ENCODE measurements at regions not wholly inside any gene's neighbourhood (a gene's known extent, or its start where the extent isn't known, plus 50 kb on each side); places are given as distances from the start of the nearest gene placed in this dataset.
"Not testable (repeated sequence)": the region's sequence is repeated elsewhere in the genome, so short reads cannot be mapped to it uniquely, and the experiment has no call there.

DNA sequence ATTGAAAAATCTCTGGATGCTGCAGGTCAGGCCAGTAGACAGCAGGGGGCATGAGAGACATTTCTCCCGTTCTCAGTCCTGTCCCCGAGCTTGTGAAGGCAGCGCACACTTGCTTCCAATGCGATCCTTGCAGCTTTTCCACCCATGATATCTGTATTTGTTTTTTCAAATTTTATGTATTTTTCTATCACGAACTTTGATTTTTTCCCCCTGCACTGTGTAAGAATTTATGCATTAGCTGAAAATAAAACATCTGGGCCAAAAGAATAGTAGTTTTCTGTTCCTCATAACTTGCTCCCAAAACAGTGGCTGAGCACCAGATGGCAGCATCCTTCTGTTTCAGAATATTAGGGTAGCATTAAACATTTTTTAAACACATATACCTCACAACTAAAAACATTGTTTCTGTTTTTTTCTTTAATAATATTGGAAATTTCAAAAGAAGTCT, 90.9 kb upstream of the PABPC3 start:
- peak overlapping the region in 1 of 2 donors; percentile 26 for H3K4me3 Mint-ChIP-seq

DNA sequence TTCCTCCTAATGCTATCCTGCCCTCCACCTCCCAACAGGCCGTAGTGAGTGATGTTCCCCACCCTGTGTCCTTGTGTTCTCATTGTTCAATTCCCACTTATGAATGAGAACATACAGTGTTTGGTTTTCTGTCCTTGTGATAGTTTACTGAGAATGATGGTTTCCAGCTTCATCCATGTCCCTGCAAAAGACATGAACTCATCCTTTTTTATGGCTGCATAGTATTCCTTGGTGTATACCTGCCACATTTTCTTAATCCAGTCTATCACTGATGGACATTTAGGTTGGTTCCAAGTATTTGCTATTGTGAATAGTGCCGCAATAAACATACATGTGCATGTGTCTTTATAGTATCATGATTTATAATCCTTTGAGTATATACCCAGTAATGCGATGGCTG, 88.5 kb upstream of the PABPC3 start:
- not testable (repeated sequence) for H3K9me3 Mint-ChIP-seq; H3K4me1 Mint-ChIP-seq; H3K36me3 Mint-ChIP-seq; ATAC-seq (replicated peaks); H3K4me3 Mint-ChIP-seq; H3K27ac Mint-ChIP-seq; DNase-seq
- H3K27me3 Mint-ChIP-seq: peaks cover 27 to 57% of the 10 kb centered on the region in 2 donors

More for the DNA sequence above, 90.9 kb upstream of the PABPC3 start:
- not testable (repeated sequence) for H3K4me1 Mint-ChIP-seq, H3K9me3 Mint-ChIP-seq, H3K36me3 Mint-ChIP-seq, H3K27ac Mint-ChIP-seq, DNase-seq
- peaks cover 33 to 57% of the 10 kb centered on the region in 2 donors for H3K27me3 Mint-ChIP-seq
- ATAC-seq (replicated peaks): peak; percentile 82

DNA sequence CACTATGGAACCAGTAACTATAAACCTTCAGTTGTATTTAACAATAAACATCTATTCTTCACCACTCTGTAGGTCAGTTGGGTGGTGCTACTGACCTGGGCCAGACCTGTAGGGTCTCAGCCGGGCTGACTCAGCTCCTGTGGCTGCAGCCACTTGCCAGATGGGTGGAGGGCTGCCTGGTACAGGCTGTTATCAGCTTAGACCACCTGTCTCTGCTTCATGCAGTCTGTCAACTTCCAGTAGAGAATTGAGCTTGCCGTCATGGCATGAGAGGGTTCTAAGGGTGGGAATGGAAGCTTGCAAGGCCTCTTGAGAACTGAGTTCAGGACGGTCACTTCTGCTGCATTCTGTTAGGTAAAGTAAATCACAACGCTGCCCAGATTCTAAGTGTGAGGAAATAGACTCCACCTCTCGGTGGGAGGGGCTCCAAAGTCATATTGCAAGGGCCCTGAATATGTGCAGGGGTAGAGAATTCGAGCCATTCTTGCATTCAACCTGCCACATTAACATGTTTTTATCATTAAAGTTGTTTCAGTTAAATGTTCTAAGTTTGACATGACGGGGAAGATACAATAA, 81.5 kb upstream of the PABPC3 start:
- ATAC-seq (replicated peaks); H3K36me3 Mint-ChIP-seq; H3K9me3 Mint-ChIP-seq; DNase-seq; H3K4me3 Mint-ChIP-seq; H3K27ac Mint-ChIP-seq: not testable (repeated sequence)
- H3K27me3 Mint-ChIP-seq: peaks cover 26 to 50% of the 10 kb centered on the region in 2 donors
- H3K4me1 Mint-ChIP-seq: peaks cover 10 to 19% of the 10 kb centered on the region in 2 donors

DNA sequence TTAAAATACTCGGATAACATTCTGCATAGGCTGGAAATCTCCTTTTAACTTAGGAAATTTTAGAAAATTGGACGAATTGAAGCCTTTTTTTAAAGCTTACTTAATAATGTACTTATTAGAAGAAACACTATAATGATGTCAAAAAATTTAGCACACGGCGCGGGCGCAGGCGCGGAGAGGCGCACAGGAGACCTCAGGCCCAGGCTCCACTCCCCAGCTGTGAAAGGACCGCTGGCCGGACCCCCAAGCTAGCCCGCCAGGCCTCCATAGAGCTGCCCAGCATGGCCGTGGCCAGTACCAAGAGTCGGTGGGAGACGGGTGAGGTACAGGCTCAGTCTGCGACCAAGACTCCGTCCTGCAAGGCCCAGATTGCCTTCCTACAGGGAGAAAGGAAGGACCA, 78.8 kb upstream of the PABPC3 start:
- peaks cover 10 to 19% of the 10 kb centered on the region in 2 donors for H3K4me1 Mint-ChIP-seq
- H3K36me3 Mint-ChIP-seq; DNase-seq; H3K9me3 Mint-ChIP-seq; ATAC-seq (replicated peaks); H3K27ac Mint-ChIP-seq: not testable (repeated sequence)
- H3K4me3 Mint-ChIP-seq: peak overlapping the region in 1 of 2 donors; percentile 48
- peaks cover 30 to 43% of the 10 kb centered on the region in 2 donors for H3K27me3 Mint-ChIP-seq

DNA sequence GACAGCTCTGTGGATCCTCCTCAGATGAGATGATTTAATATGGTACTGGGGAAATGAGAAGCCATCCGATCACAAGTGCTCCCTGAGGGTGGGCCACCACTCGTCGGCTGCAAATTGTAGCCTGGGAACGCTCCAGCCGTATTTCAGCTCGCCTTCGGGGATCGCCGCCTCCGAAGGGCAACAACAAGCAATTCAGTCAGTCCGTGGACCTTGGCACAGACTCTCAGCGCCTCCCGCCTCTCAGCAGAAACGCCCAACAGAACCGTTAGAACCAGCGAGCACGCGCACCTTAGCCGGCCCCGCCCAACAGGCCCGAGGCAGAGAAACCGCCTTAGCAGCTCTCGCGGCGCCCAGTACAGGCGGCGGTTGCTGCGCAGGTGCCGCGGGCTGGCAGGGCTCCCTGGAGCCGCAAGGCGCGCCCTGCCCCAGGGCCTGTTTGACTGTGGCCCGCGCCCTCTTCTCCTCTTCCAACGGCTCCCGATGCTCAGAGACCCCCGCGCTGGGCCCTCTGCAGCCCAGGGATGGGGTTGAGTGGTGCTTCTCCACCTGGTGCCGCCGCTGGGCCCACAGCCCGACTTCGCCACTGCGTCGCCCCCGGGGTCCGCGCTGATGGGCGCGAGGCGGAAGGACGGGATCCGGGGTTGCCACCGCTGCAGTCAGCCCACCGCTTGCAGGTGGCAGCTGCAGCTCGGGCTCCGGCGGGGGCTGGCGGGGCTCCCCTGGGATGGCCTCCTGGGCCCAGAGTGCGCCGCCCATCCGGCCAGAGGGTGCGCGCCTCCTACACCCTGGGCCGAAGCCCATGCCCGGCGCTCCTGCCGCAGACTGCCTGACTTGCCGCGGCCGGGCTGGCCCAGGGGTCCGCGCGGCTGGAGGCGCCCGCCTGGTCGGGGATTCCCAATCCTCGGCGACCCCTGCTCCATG, 77.9 kb upstream of the PABPC3 start:
- H3K27me3 Mint-ChIP-seq: peaks cover 30 to 39% of the 10 kb centered on the region in 2 donors
- H3K4me1 Mint-ChIP-seq: peaks cover 10 to 19% of the 10 kb centered on the region in 2 donors
- H3K27ac Mint-ChIP-seq, H3K36me3 Mint-ChIP-seq, H3K9me3 Mint-ChIP-seq: not testable (repeated sequence)
- peak; percentile 92 to 95 for ATAC-seq (replicated peaks)
- H3K4me3 Mint-ChIP-seq: peak overlapping the region; percentile 79 to 83
- peak; percentile 40 for DNase-seq

DNA sequence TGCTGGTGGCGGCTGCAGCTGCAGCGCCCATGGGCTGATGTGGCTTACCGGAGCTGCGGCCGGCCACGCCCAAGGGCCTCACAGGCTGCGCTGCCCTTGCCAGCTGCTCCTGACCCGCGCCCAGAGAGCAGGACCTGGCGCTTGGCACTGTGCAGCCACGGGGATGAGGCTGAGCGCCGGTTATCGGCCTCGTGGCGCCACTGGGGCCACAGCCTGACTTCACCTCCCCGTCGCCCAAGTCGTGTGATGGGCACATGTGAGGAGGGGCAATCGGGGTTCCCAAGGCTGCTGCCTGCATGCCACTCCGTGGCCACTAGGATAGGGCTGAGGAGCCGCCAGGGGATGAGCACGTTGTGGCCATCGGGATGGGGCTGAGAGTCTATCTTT, 77.2 kb upstream of the PABPC3 start:
- peaks cover 30 to 40% of the 10 kb centered on the region in 2 donors for H3K27me3 Mint-ChIP-seq
- H3K9me3 Mint-ChIP-seq: no peaks in the 10 kb centered on the region
- peak overlapping the region; percentile 69 to 83 for H3K4me3 Mint-ChIP-seq
- H3K4me1 Mint-ChIP-seq: peaks cover 10 to 19% of the 10 kb centered on the region in 2 donors
- no peaks in the 10 kb centered on the region for H3K36me3 Mint-ChIP-seq
- DNase-seq (no peak), ATAC-seq (replicated peaks) (no peak)
- no peak overlapping the region for H3K27ac Mint-ChIP-seq

DNA sequence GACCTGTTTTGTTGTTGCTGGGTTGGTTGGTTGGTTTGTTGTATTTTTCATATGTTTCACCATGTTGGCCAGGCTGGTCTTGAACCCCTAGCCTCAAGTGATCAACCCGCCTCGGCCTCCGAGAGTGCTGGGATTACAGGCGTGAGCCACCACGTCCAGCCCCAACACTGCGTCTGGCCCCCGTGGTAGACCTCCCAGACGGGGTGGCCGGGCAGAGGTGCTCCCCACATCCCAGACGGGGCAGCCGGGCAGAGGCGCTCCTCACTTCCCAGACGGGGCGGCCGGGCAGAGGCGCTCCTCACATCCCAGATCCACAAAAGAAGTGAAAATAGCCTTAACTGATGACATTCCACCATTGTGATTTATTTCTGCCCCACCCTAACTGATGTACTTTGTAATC, 76.2 kb upstream of the PABPC3 start:
- peaks cover 38 to 50% of the 10 kb centered on the region in 2 donors for H3K27me3 Mint-ChIP-seq
- H3K36me3 Mint-ChIP-seq; H3K27ac Mint-ChIP-seq; ATAC-seq (replicated peaks); H3K9me3 Mint-ChIP-seq; H3K4me3 Mint-ChIP-seq; DNase-seq: not testable (repeated sequence)
- peaks cover 10 to 19% of the 10 kb centered on the region in 2 donors for H3K4me1 Mint-ChIP-seq

DNA sequence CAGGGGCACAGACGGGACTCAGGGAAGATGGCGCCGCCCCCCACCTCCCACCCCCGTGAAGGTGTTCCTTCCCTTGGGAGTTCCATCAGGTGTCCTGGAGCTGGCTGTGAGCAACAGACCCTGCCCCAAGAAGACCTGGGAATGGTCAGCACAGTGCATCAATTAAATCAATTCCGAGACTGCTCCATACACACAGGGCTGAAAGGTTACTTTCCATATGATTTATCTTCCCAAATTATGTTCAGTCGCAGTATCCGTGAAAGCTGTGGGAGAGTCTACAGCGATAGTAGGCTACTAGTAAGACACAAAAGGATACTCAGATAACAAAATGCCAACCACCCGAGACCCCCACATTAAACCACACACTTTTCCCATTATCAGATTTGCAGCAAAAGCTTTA, 71.8 kb upstream of the PABPC3 start:
- no peak for ATAC-seq (replicated peaks)

DNA sequence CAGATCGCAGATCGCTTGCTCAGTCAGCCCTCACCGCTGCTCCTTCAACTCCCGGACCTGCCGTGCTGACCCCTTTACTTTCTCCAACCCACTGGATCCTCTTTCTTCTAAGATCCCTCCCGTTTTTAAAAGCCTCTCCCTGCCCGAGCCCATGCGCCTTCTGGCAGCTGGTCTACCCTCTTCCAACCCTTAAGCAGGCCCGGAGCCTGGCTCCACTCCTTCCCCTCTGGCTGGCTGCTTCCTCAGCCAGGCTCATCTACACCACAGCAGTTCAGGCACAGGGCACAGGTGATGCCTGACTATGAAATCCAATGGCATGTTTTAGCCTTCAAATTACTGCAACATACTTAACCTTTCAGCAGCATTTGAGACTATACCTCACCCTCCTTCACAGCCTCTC, 63.8 kb upstream of the PABPC3 start:
- Mint-ChIP-seq H3K4me1 (peaks cover 9 to 10% of the 10 kb centered on the region in 2 donors), H3K36me3 (no peaks in the 10 kb centered on the region), H3K9me3 (no peaks in the 10 kb centered on the region), H3K4me3 (no peak overlapping the region), H3K27ac (no peak overlapping the region), H3K27me3 (peaks cover 46 to 61% of the 10 kb centered on the region in 2 donors)
- DNase-seq: no peak
- ATAC-seq (replicated peaks): no peak

More for the DNA sequence above, 71.8 kb upstream of the PABPC3 start:
- Mint-ChIP-seq H3K27me3 (peaks cover 30 to 53% of the 10 kb centered on the region in 2 donors), H3K4me3 (no peak overlapping the region), H3K27ac (no peak overlapping the region), H3K4me1 (no peaks in the 10 kb centered on the region), H3K9me3 (no peaks in the 10 kb centered on the region), H3K36me3 (no peaks in the 10 kb centered on the region)
- no peak for DNase-seq

DNA sequence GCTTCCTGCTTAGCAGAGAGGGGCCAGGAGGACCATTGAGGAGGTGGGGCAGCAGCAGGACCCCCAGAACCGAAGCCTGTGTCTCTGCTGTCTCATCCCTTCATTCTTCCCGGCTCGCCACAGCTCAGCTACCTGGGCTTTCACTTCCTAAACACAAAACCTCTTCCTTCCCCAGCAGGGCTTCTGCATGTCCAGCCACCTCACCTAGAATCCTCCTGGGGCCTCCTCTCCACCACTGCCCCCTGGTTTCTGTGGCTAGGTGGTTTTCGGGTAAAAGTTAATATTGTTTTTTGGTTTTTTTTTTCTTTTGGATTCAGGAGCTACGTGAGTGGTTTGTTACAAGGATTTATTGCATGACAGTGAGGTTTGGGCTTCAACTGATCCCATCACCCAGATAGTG, 61.8 kb upstream of the PABPC3 start:
- peaks cover 9 to 10% of the 10 kb centered on the region in 2 donors for H3K4me1 Mint-ChIP-seq
- no peaks in the 10 kb centered on the region for H3K36me3 Mint-ChIP-seq
- ATAC-seq (replicated peaks) (peak; percentile 70 to 77), DNase-seq (peak; percentile 4)
- peaks cover 59 to 80% of the 10 kb centered on the region in 2 donors for H3K27me3 Mint-ChIP-seq
- no peaks in the 10 kb centered on the region for H3K9me3 Mint-ChIP-seq
- no peak overlapping the region for H3K27ac Mint-ChIP-seq
- no peak overlapping the region for H3K4me3 Mint-ChIP-seq

DNA sequence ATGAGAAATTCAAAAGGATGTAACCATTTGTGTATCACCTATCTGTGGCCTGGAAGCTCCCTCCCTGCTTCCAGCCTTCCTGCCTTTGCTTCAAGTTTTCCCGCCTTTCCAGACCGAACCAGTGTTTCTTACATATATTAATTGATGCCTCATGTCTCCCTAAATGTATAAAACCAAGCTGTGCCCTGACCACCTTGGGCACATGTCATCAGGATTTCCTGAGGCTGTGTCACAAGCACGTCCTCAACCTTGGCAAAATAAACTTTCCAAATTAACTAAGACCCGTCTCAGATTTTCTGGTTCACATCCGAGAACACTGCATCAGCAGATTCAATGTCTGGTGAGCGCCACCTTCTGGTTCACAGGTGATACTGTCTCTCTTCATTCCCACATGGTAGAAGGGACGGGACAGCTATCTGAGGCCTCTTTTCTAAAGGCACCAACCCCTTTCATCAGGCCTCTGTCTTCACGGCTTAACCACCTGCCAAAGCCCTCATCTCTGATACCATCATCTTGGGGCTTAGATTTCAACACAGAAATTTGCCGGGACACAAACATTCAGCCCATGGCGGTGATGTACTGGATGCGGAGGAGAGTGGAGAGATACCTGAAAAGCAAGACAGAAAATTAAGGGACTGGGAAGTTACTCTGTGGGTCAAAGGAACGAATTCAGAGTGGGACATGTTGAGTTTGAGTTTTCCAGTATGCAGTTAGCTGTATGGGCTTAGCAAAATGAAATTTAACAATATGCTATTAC, 58.7 kb upstream of the PABPC3 start:
- ATAC-seq (replicated peaks): peak; percentile 90 to 91
- H3K27ac Mint-ChIP-seq: no peak overlapping the region
- peaks cover 61 to 76% of the 10 kb centered on the region in 2 donors for H3K27me3 Mint-ChIP-seq
- no peaks in the 10 kb centered on the region for H3K36me3 Mint-ChIP-seq
- H3K4me1 Mint-ChIP-seq: peaks cover 9% of the 10 kb centered on the region in 2 donors
- no peaks in the 10 kb centered on the region for H3K9me3 Mint-ChIP-seq
- peak; percentile 33 for DNase-seq
- no peak overlapping the region for H3K4me3 Mint-ChIP-seq

DNA sequence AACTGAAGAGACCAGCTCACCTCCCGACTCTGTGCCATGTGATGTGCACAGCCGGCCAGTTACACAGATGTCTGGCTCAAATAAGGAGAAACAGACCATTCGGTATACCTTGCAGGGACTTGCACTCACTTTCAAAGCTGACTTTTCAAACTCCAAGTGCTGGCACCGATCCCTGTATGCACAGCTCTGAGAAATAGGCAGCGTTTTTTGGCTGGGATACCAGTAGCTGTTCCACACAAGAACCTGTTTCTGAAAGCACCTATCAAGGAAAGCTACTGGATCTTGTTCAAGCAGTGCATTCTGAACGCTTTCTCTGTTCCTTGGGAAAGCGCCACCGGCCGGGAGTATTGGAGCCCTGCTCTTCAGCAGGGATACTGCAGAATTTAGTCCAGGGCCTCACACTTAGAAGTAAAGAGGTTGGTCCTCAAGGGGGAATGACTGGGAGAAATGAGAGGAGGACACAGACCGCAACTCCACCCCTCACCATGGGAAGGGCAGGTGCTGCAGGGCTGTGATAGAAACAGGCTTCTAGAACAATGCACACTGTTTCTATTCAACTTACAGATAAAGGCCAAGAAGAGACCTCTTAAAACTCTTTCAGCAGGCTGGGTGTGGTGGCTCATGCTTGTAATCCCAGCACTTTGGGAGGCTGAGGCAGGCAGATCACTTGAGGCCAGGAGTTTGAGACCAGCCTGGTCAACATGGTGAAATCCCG, 53.6 kb upstream of the PABPC3 start:
- Mint-ChIP-seq H3K27ac (no peak overlapping the region), H3K27me3 (peaks cover 49 to 72% of the 10 kb centered on the region in 2 donors), H3K9me3 (no peaks in the 10 kb centered on the region), H3K36me3 (no peaks in the 10 kb centered on the region), H3K4me3 (no peak overlapping the region), H3K4me1 (peaks cover 0 to 4% of the 10 kb centered on the region in 2 donors)
- DNase-seq (no peak), ATAC-seq (replicated peaks) (no peak)

DNA sequence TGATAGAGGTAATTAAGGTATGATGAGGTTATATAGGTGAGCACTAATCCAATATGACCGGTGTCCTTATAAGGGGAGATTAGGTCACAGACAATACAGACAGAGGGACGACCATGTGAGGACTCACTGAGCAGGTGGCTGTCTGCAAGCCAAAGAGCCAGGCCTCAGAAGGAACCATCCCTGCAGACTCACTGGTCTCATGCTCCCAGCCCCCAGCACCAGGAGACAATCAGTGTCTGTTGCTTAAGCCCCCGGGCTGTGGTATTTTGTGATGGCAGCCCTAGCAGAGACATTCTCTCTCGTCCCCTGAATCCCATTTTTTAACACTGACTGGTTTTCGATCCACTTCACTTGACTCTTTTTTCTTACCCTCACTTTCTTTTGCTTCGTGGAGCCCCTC, 51.9 kb upstream of the PABPC3 start:
- no peak for ATAC-seq (replicated peaks)
- Mint-ChIP-seq H3K27ac (no peak overlapping the region), H3K4me1 (peaks cover 0 to 9% of the 10 kb centered on the region in 2 donors)

More for the DNA sequence above, 51.9 kb upstream of the PABPC3 start:
- H3K27me3 Mint-ChIP-seq: peaks cover 55 to 74% of the 10 kb centered on the region in 2 donors
- peaks cover 0 to 2% of the 10 kb centered on the region in 2 donors for H3K36me3 Mint-ChIP-seq
- no peaks in the 10 kb centered on the region for H3K9me3 Mint-ChIP-seq
- no peak overlapping the region for H3K4me3 Mint-ChIP-seq
- DNase-seq: no peak
